Liver (tissue), 8 donors: ENCODE measurements at regions not wholly inside any gene's neighbourhood (a gene's known extent, or its start where the extent isn't known, plus 50 kb on each side); places are given as distances from the start of the nearest gene placed in this dataset.

Experiments used
- DNase-seq: peaks from one replicate; pipeline ENCODE4 v3.0.0-alpha.2; 2017; ENCODE audit warnings: low spot score
- H3K27ac ChIP-seq, 2 donors: one replicate each; pipeline ENCODE4 v1.7.0; 2013; ENCODE audit warnings: inconsistent platforms in 2 of 2, low read length in 2 of 2, control low read depth in 1 of 2, low read depth in 1 of 2, mild to moderate bottlenecking in 1 of 2
- H3K27me3 ChIP-seq, 4 donors: one replicate each; pipeline versions ENCODE4 v1.6.1 to v1.7.0; 2013; ENCODE audit warnings: low read length in 3 of 4, inconsistent platforms in 1 of 4, mild to moderate bottlenecking in 1 of 4, moderate library complexity in 1 of 4; ENCODE audit not compliant: control insufficient read depth in 4 of 4, insufficient read depth in 4 of 4
- H3K36me3 ChIP-seq, 4 donors: one replicate each; pipeline versions ENCODE4 v1.6.1 to v1.7.0; 2013; ENCODE audit warnings: low read length in 3 of 4, mild to moderate bottlenecking in 3 of 4, low read depth in 1 of 4, moderate library complexity in 1 of 4; ENCODE audit not compliant: control insufficient read depth in 4 of 4, insufficient read depth in 3 of 4
- H3K4me1 ChIP-seq, 4 donors: one replicate each; pipeline versions ENCODE4 v1.6.1 to v1.7.0; 2013; ENCODE audit warnings: low read length in 3 of 4, mild to moderate bottlenecking in 3 of 4, moderate library complexity in 1 of 4; ENCODE audit not compliant: control insufficient read depth in 4 of 4, insufficient read depth in 4 of 4
- H3K4me3 ChIP-seq, 3 donors: one replicate each; pipeline versions ENCODE4 v1.6.1 to v1.7.0; 2013; ENCODE audit warnings: low read length in 3 of 3, control low read depth in 1 of 3, low read depth in 1 of 3, mild to moderate bottlenecking in 1 of 3
- H3K9ac ChIP-seq, 2 donors: one replicate each; pipeline ENCODE4 v1.7.0; 2013; ENCODE audit warnings: low read length in 2 of 2, mild to moderate bottlenecking in 2 of 2, moderate library complexity in 2 of 2, control low read depth in 1 of 2, low read depth in 1 of 2
- H3K9me3 ChIP-seq, 4 donors: one replicate each; pipeline versions ENCODE4 v1.6.1 to v1.7.0; 2013; ENCODE audit warnings: low read length in 3 of 4; ENCODE audit not compliant: control insufficient read depth in 4 of 4
- EGR1 ChIP-seq, 2 donors: IDR thresholded peaks; 2 replicates each; pipeline ENCODE4 v1.6.1; 2016 to 2018; ENCODE audit warnings: antibody characterized with exemption in 2 of 2, low read depth in 2 of 2
- FOXA1 ChIP-seq: IDR thresholded peaks from 2 replicates; pipeline ENCODE4 v1.6.1; 2016; ENCODE audit warnings: antibody characterized with exemption
- FOXA2 ChIP-seq: IDR thresholded peaks from 2 replicates; pipeline ENCODE4 v1.6.1; 2016; ENCODE audit warnings: antibody characterized with exemption
- GABPA ChIP-seq, 2 donors: IDR thresholded peaks in 1 of 2; conservative IDR thresholded peaks in 1 of 2; 2 replicates each; pipeline ENCODE4 v1.6.1; 2016; ENCODE audit warnings: antibody characterized with exemption in 2 of 2, mild to moderate bottlenecking in 1 of 2, moderate library complexity in 1 of 2
- HNF4A ChIP-seq, 2 donors: conservative IDR thresholded peaks; 2 replicates each; pipeline ENCODE4 v1.6.1; 2016; ENCODE audit warnings: antibody characterized with exemption in 2 of 2, mild to moderate bottlenecking in 2 of 2
- HNF4G ChIP-seq: IDR thresholded peaks from 2 replicates; pipeline ENCODE4 v1.6.1; 2016; ENCODE audit warnings: antibody characterized with exemption
- JUND ChIP-seq, 2 donors: IDR thresholded peaks; 2 replicates each; pipeline ENCODE4 v1.6.1; 2016; ENCODE audit warnings: antibody characterized with exemption in 2 of 2
- NR2F2 ChIP-seq: IDR thresholded peaks from 2 replicates; pipeline ENCODE4 v1.6.1; 2016; ENCODE audit warnings: antibody characterized with exemption
- RAD21 ChIP-seq, 2 donors: IDR thresholded peaks; 2 replicates each; pipeline ENCODE4 v1.6.1; 2016; ENCODE audit warnings: antibody characterized with exemption in 2 of 2, mild to moderate bottlenecking in 2 of 2
- RXRA ChIP-seq, 2 donors: IDR thresholded peaks; 2 replicates each; pipeline ENCODE4 v1.6.1; 2017 to 2018; ENCODE audit warnings: antibody characterized with exemption in 2 of 2, mild to moderate bottlenecking in 1 of 2
- TAF1 ChIP-seq: conservative IDR thresholded peaks from 2 replicates; pipeline ENCODE4 v1.6.1; 2016; ENCODE audit warnings: antibody characterized with exemption, mild to moderate bottlenecking
- YY1 ChIP-seq: IDR thresholded peaks from 2 replicates; pipeline ENCODE4 v1.6.1; 2016; ENCODE audit warnings: antibody characterized with exemption, mild to moderate bottlenecking
- WGBS: extraction: QIAGEN DNeasy Blood & Tissue Kit; methylation state at CpG from one replicate; pipeline ENCODE4 v1.1.7; 2013; 5-methylcytosine and 5-hydroxymethylcytosine counted together
- TF ChIP-seq, protein P1 (sequence below): IDR thresholded peaks from 2 replicates; pipeline ENCODE4 v1.6.1; 2016; ENCODE audit warnings: antibody characterized with exemption
- TF ChIP-seq, protein P2 (sequence below): IDR thresholded peaks from 2 replicates; pipeline ENCODE4 v1.6.1; 2016; ENCODE audit warnings: antibody characterized with exemption
- TF ChIP-seq, protein P3 (sequence below): IDR thresholded peaks from 2 replicates; pipeline ENCODE4 v1.6.1; 2016; ENCODE audit warnings: antibody characterized with exemption, mild to moderate bottlenecking
- TF ChIP-seq, protein P4 (sequence below): IDR thresholded peaks from 2 replicates; pipeline ENCODE4 v1.6.1; 2016; ENCODE audit warnings: antibody characterized with exemption
- TF ChIP-seq, protein P5 (sequence below): fragments of 150-350 bp; IDR thresholded peaks from 2 replicates; pipeline ENCODE4 v1.5.1; 2017; ENCODE audit warnings: improper control_type of control experiment, low read depth, low read length; ENCODE audit not compliant: missing input control
- donor health status: healthy.
- donor health status: healthy.
- donor health status: healthy.
- donor health status: healthy.
- donor health status: healthy.

DNA sequence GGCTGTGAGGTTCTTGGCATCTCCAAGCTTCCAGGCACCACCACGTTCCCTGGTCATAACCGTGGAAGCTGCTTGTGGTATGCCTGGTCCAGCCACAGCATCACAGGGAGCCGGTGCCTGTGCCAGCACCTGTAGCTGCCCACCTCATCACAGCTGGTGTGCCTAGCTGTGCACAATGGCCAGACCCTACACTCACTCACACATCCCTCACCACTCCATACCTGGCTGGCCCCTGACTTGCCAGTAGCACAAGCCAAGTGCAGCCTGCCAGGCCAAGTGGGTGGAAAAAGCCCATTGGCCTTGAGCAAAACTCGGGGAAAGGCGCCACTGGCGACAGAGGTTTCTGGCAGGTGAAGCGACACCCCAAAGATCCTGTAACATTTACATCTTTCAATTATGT, 192.3 kb upstream of the MANEA start:
- WGBS: 86% methylated on average over 7 of the region's 7 CpGs
- DNase-seq: no peak
- H3K4me3 ChIP-seq: no peak overlapping the region
- no peaks in the 10 kb centered on the region for H3K27me3 ChIP-seq
- H3K36me3 ChIP-seq: no peaks in the 10 kb centered on the region
- no peak overlapping the region for H3K27ac ChIP-seq
- no peaks in the 10 kb centered on the region for H3K9me3 ChIP-seq
- H3K4me1 ChIP-seq: no peaks in the 10 kb centered on the region
- no peak for TF ChIP-seq GABPA (IDR thresholded peaks at IDR 0.05 in 1 of 2, conservative IDR thresholded peaks at IDR 0.05 in 1 of 2)
- TF ChIP-seq NR2F2: no peak
- TF ChIP-seq, protein P1, sequence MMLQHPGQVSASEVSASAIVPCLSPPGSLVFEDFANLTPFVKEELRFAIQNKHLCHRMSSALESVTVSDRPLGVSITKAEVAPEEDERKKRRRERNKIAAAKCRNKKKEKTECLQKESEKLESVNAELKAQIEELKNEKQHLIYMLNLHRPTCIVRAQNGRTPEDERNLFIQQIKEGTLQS: no peak
- TF ChIP-seq, protein P2, sequence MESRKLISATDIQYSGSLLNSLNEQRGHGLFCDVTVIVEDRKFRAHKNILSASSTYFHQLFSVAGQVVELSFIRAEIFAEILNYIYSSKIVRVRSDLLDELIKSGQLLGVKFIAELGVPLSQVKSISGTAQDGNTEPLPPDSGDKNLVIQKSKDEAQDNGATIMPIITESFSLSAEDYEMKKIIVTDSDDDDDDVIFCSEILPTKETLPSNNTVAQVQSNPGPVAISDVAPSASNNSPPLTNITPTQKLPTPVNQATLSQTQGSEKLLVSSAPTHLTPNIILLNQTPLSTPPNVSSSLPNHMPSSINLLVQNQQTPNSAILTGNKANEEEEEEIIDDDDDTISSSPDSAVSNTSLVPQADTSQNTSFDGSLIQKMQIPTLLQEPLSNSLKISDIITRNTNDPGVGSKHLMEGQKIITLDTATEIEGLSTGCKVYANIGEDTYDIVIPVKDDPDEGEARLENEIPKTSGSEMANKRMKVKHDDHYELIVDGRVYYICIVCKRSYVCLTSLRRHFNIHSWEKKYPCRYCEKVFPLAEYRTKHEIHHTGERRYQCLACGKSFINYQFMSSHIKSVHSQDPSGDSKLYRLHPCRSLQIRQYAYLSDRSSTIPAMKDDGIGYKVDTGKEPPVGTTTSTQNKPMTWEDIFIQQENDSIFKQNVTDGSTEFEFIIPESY: no peak
- TF ChIP-seq, protein P3, sequence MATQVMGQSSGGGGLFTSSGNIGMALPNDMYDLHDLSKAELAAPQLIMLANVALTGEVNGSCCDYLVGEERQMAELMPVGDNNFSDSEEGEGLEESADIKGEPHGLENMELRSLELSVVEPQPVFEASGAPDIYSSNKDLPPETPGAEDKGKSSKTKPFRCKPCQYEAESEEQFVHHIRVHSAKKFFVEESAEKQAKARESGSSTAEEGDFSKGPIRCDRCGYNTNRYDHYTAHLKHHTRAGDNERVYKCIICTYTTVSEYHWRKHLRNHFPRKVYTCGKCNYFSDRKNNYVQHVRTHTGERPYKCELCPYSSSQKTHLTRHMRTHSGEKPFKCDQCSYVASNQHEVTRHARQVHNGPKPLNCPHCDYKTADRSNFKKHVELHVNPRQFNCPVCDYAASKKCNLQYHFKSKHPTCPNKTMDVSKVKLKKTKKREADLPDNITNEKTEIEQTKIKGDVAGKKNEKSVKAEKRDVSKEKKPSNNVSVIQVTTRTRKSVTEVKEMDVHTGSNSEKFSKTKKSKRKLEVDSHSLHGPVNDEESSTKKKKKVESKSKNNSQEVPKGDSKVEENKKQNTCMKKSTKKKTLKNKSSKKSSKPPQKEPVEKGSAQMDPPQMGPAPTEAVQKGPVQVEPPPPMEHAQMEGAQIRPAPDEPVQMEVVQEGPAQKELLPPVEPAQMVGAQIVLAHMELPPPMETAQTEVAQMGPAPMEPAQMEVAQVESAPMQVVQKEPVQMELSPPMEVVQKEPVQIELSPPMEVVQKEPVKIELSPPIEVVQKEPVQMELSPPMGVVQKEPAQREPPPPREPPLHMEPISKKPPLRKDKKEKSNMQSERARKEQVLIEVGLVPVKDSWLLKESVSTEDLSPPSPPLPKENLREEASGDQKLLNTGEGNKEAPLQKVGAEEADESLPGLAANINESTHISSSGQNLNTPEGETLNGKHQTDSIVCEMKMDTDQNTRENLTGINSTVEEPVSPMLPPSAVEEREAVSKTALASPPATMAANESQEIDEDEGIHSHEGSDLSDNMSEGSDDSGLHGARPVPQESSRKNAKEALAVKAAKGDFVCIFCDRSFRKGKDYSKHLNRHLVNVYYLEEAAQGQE: no peak
- no peak for TF ChIP-seq YY1
- TF ChIP-seq JUND (IDR thresholded peaks at IDR 0.05): no peak
- no peak for TF ChIP-seq RXRA (IDR thresholded peaks at IDR 0.05)
- no peak for TF ChIP-seq HNF4A (conservative IDR thresholded peaks at IDR 0.05)
- TF ChIP-seq, protein P4, sequence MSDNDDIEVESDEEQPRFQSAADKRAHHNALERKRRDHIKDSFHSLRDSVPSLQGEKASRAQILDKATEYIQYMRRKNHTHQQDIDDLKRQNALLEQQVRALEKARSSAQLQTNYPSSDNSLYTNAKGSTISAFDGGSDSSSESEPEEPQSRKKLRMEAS: no peak
- no peak for TF ChIP-seq HNF4G
- TF ChIP-seq, protein P5, sequence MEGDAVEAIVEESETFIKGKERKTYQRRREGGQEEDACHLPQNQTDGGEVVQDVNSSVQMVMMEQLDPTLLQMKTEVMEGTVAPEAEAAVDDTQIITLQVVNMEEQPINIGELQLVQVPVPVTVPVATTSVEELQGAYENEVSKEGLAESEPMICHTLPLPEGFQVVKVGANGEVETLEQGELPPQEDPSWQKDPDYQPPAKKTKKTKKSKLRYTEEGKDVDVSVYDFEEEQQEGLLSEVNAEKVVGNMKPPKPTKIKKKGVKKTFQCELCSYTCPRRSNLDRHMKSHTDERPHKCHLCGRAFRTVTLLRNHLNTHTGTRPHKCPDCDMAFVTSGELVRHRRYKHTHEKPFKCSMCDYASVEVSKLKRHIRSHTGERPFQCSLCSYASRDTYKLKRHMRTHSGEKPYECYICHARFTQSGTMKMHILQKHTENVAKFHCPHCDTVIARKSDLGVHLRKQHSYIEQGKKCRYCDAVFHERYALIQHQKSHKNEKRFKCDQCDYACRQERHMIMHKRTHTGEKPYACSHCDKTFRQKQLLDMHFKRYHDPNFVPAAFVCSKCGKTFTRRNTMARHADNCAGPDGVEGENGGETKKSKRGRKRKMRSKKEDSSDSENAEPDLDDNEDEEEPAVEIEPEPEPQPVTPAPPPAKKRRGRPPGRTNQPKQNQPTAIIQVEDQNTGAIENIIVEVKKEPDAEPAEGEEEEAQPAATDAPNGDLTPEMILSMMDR: no peak
- no peak for TF ChIP-seq RAD21 (IDR thresholded peaks at IDR 0.05)
- TF ChIP-seq EGR1 (IDR thresholded peaks at IDR 0.05; ENCODE audit: low read depth in 2 of 2): no peak
- TF ChIP-seq TAF1: no peak
- H3K9ac ChIP-seq: no peak overlapping the region

DNA sequence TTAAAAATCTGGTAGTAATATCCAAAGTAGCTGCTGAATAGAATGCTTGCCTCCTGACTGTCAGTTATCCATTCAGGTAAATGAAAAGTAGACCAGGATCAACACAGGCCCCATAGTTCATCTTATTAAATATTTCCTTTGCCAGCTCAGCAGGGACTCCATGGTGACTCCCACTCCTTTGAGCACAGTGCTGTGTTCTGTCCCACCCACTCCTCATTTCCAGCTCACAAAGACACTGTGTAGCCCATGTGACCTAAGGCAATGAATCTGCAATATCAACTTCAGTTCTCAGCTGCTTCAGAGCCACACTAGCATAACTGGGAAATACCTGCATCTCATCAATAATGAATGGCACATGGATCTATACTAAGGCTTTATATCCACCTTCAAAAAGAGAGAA, 189.5 kb upstream of the MANEA start:
- H3K27me3 ChIP-seq: no peaks in the 10 kb centered on the region
- H3K4me1 ChIP-seq: no peaks in the 10 kb centered on the region
- H3K9ac ChIP-seq: no peak overlapping the region
- no peaks in the 10 kb centered on the region for H3K9me3 ChIP-seq
- no peaks in the 10 kb centered on the region for H3K36me3 ChIP-seq
- H3K4me3 ChIP-seq: no peak overlapping the region
- DNase-seq: no peak
- H3K27ac ChIP-seq: no peak overlapping the region
- TF ChIP-seq, protein P1: no peak
- TF ChIP-seq YY1 (no peak), RXRA (IDR thresholded peaks at IDR 0.05) (no peak), FOXA2 (no peak), RAD21 (IDR thresholded peaks at IDR 0.05) (no peak), HNF4A (conservative IDR thresholded peaks at IDR 0.05) (no peak), JUND (IDR thresholded peaks at IDR 0.05) (no peak), EGR1 (IDR thresholded peaks at IDR 0.05; ENCODE audit: low read depth in 2 of 2) (no peak), HNF4G (no peak), NR2F2 (no peak), FOXA1 (no peak)
- TF ChIP-seq, protein P5: no peak
- TF ChIP-seq, protein P3: no peak
- TF ChIP-seq, protein P4: no peak
